ENCODE measurements at regions not wholly inside any gene's neighbourhood (a gene's known extent, or its start where the extent isn't known, plus 50 kb on each side); places are given as distances from the start of the nearest gene placed in this dataset.

- Histone ChIP-seq H3K9me3 (ENCODE audit: low read depth, low read length, poor library complexity, severe bottlenecking) (no peaks in the 10 kb centered on the region), H3K36me3 (ENCODE audit: insufficient read depth, low read length, poor library complexity, severe bottlenecking) (no peaks in the 10 kb centered on the region), H3K4me3 (ENCODE audit: low read depth, low read length, poor library complexity, severe bottlenecking) (no peak overlapping the region), H3K4me1 (ENCODE audit: insufficient read depth, low read length, poor library complexity, severe bottlenecking) (no peaks in the 10 kb centered on the region), H3K27me3 (replicated peaks; ENCODE audit: insufficient read depth, low read depth, low read length, poor library complexity) (peaks cover 25% of the 10 kb centered on the region), H3K27ac (ENCODE audit: low read depth, low read length, poor library complexity, severe bottlenecking) (no peak overlapping the region)
- ChIA-PET CTCF (no interaction called here), POLR2A (ENCODE audit: low non-redundant PET) (no interaction called here)
- no peak for DNase-seq (ENCODE audit: low spot score)
- no peak for TF ChIP-seq EZH2 (IDR thresholded peaks at IDR 0.05; ENCODE audit: borderline replicate concordance, low read depth, low read length, poor library complexity, severe bottlenecking)
- TF ChIP-seq CTCF (conservative IDR thresholded peaks at IDR 0.05; ENCODE audit: low read depth, low read length) = no peak
- intact Hi-C loops (cut with micrococcal nuclease; ENCODE audit: unreplicated experiment) = no loop called here
- no TSS peak for BruUV-seq (replicated peaks)
Measured at GRCh38 chr4:187270154-187270553, 546.5 kb upstream of the FAT1 start.

GRCh38 chr4:187271848-187272247 lies 548.2 kb upstream of the FAT1 start:
- ChIA-PET POLR2A (ENCODE audit: low non-redundant PET) (no interaction called here), CTCF (no interaction called here)
- intact Hi-C loops (cut with micrococcal nuclease; ENCODE audit: unreplicated experiment) = no loop called here
- Histone ChIP-seq H3K9me3 (ENCODE audit: low read depth, low read length, poor library complexity, severe bottlenecking) (no peaks in the 10 kb centered on the region), H3K27ac (ENCODE audit: low read depth, low read length, poor library complexity, severe bottlenecking) (no peak overlapping the region), H3K27me3 (replicated peaks; ENCODE audit: insufficient read depth, low read depth, low read length, poor library complexity) (peaks cover 30% of the 10 kb centered on the region), H3K4me1 (ENCODE audit: insufficient read depth, low read length, poor library complexity, severe bottlenecking) (no peaks in the 10 kb centered on the region), H3K36me3 (ENCODE audit: insufficient read depth, low read length, poor library complexity, severe bottlenecking) (no peaks in the 10 kb centered on the region), H3K4me3 (ENCODE audit: low read depth, low read length, poor library complexity, severe bottlenecking) (no peak overlapping the region)
- no peak for TF ChIP-seq CTCF (conservative IDR thresholded peaks at IDR 0.05; ENCODE audit: low read depth, low read length)
- no peak for TF ChIP-seq EZH2 (IDR thresholded peaks at IDR 0.05; ENCODE audit: borderline replicate concordance, low read depth, low read length, poor library complexity, severe bottlenecking)
- no TSS peak for BruUV-seq (replicated peaks)
- no peak for DNase-seq (ENCODE audit: low spot score)

- no TSS peak for BruUV-seq (replicated peaks)
- H3K4me1 ChIP-seq (ENCODE audit: insufficient read depth, low read length, poor library complexity, severe bottlenecking) = no peaks in the 10 kb centered on the region
- H3K27me3 ChIP-seq (replicated peaks; ENCODE audit: insufficient read depth, low read depth, low read length, poor library complexity) = peaks cover 40% of the 10 kb centered on the region
- H3K9me3 ChIP-seq (ENCODE audit: low read depth, low read length, poor library complexity, severe bottlenecking) = no peaks in the 10 kb centered on the region
- no peak overlapping the region for H3K27ac ChIP-seq (ENCODE audit: low read depth, low read length, poor library complexity, severe bottlenecking)
- intact Hi-C loops (cut with micrococcal nuclease; ENCODE audit: unreplicated experiment) = no loop called here
- H3K4me3 ChIP-seq (ENCODE audit: low read depth, low read length, poor library complexity, severe bottlenecking) = no peak overlapping the region
- no peak for DNase-seq (ENCODE audit: low spot score)
- TF ChIP-seq CTCF (conservative IDR thresholded peaks at IDR 0.05; ENCODE audit: low read depth, low read length) (no peak), EZH2 (IDR thresholded peaks at IDR 0.05; ENCODE audit: borderline replicate concordance, low read depth, low read length, poor library complexity, severe bottlenecking) (no peak)
- H3K36me3 ChIP-seq (ENCODE audit: insufficient read depth, low read length, poor library complexity, severe bottlenecking) = no peaks in the 10 kb centered on the region
- POLR2A ChIA-PET (ENCODE audit: low non-redundant PET) = no interaction called here
- CTCF ChIA-PET = no interaction called here
Measured at GRCh38 chr4:187274153-187274552, 550.5 kb upstream of the FAT1 start.

Data from A673 (cell line).